ENCODE measurements at regions not wholly inside any gene's neighbourhood (a gene's known extent, or its start where the extent isn't known, plus 50 kb on each side); places are given as distances from the start of the nearest gene placed in this dataset.

GRCh38 chr1:198947456-198947855, 308.6 kb downstream of the PTPRC start:
- TF ChIP-seq EZH2 (IDR thresholded peaks at IDR 0.05) (no peak), POLR2AphosphoS5 (IDR thresholded peaks at IDR 0.05; ENCODE audit: borderline replicate concordance, low read depth, low read length) (no peak)

All from SK-N-MC (cell line).